ENCODE measurements at regions not wholly inside any gene's neighbourhood (a gene's known extent, or its start where the extent isn't known, plus 50 kb on each side); places are given as distances from the start of the nearest gene placed in this dataset.

DNA sequence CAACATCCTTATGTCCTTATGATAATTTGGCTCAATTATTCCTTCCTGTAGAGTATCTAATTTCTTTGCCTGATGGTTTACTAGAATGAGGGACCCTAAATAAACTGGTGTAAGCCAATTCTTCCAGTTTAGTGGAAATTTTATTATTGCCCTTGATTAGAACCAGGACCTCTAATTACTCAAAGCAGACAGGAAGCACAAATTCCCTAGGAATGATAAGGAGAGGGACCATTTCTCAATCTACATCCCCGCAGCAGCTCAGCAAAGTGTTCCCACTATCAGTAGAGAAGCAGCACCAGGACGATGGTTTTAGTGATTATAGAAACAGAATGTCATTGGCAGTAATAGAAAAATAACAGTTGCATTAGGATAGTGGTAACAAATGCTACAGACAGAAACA, 97.1 kb downstream of the PLPPR4 start (continued):
- no peak for TF ChIP-seq CHD7 (IDR thresholded peaks at IDR 0.05; ENCODE audit: insufficient replicate concordance, low read length)
- no peak for TF ChIP-seq SAP30 (IDR thresholded peaks at IDR 0.05; ENCODE audit: insufficient read depth, insufficient replicate concordance, low read length)
- TF ChIP-seq TEAD4 (IDR thresholded peaks at IDR 0.05; ENCODE audit: low read depth, low read length) = no peak
